Loucy (cell line): ENCODE measurements at regions not wholly inside any gene's neighbourhood (a gene's known extent, or its start where the extent isn't known, plus 50 kb on each side); places are given as distances from the start of the nearest gene placed in this dataset.

ENCODE experiments used
- H2AFZ ChIP-seq: fragments of 200-600 bp; sonication (generic); 2 replicates; pipeline ENCODE4 v1.6.0; 2016; ENCODE audit warnings: antibody characterized with exemption, mild to moderate bottlenecking, low read length, moderate library complexity
- H3F3A ChIP-seq: fragments of 200-600 bp; 2 replicates; pipeline ENCODE4 v1.6.0; 2016; ENCODE audit warnings: antibody characterized with exemption, low read depth, mild to moderate bottlenecking
- H3K27me3 ChIP-seq: fragments of 200-600 bp; sonication (generic); 2 replicates; pipeline ENCODE4 v1.6.1; 2014; ENCODE audit warnings: low read length, mild to moderate bottlenecking; ENCODE audit not compliant: insufficient read depth, poor library complexity, severe bottlenecking
- H3K36me3 ChIP-seq: fragments of 200-600 bp; sonication (generic); 2 replicates; pipeline ENCODE4 v1.6.1; 2016; ENCODE audit warnings: low read length; ENCODE audit not compliant: insufficient read depth
- H3K4me1 ChIP-seq: fragments of 200-600 bp; sonication (generic); 2 replicates; pipeline ENCODE4 v1.5.1; 2014; ENCODE audit warnings: low read length, mild to moderate bottlenecking; ENCODE audit not compliant: insufficient read depth, poor library complexity, severe bottlenecking
- H3K4me2 ChIP-seq: fragments of 200-600 bp; sonication (generic); 2 replicates; pipeline ENCODE4 v1.6.0; 2014; ENCODE audit warnings: antibody characterized with exemption, low read length, low read depth, mild to moderate bottlenecking; ENCODE audit not compliant: poor library complexity, severe bottlenecking
- H3K4me3 ChIP-seq: fragments of 200-600 bp; sonication (generic); 2 replicates; pipeline ENCODE4 v1.5.1; 2014; ENCODE audit warnings: low read length, mild to moderate bottlenecking, mixed read lengths; ENCODE audit not compliant: poor library complexity, severe bottlenecking
- H3K79me2 ChIP-seq: fragments of 200-600 bp; sonication (generic); 2 replicates; pipeline ENCODE4 v1.6.1; 2014; ENCODE audit warnings: low read length; ENCODE audit not compliant: insufficient read depth
- H3K9ac ChIP-seq: fragments of 200-600 bp; sonication (generic); 2 replicates; pipeline ENCODE4 v1.6.0; 2014; ENCODE audit warnings: mild to moderate bottlenecking, low read depth, low read length, moderate library complexity; ENCODE audit not compliant: poor library complexity, severe bottlenecking
- H3K9me2 ChIP-seq: fragments of 200-600 bp; sonication (generic); replicated peaks from 2 replicates; pipeline ENCODE4 v1.6.1; 2016; ENCODE audit warnings: low read depth, low read length, mixed read lengths
- H3K9me3 ChIP-seq: fragments of 200-600 bp; sonication (generic); 2 replicates; pipeline ENCODE4 v1.6.1; 2014; ENCODE audit warnings: mild to moderate bottlenecking, antibody characterized with exemption, low read length, low read depth; ENCODE audit not compliant: insufficient read depth
- H4K20me1 ChIP-seq: fragments of 200-600 bp; sonication (generic); 2 replicates; pipeline ENCODE4 v1.6.0; 2014; ENCODE audit warnings: antibody characterized with exemption, low read length, mild to moderate bottlenecking; ENCODE audit not compliant: insufficient read depth, poor library complexity, severe bottlenecking
- EZH2phosphoT487 ChIP-seq: fragments of 200-600 bp; IDR thresholded peaks from 2 replicates; pipeline ENCODE4 v1.6.1; 2018; ENCODE audit warnings: antibody characterized with exemption, mild to moderate bottlenecking, moderate library complexity, borderline replicate concordance
- TF ChIP-seq, protein P1 (sequence below): fragments of 200-600 bp; sonication (generic); conservative IDR thresholded peaks from 2 replicates; pipeline ENCODE4 v1.5.1; 2014; ENCODE audit warnings: mild to moderate bottlenecking, antibody characterized with exemption, low read length

DNA sequence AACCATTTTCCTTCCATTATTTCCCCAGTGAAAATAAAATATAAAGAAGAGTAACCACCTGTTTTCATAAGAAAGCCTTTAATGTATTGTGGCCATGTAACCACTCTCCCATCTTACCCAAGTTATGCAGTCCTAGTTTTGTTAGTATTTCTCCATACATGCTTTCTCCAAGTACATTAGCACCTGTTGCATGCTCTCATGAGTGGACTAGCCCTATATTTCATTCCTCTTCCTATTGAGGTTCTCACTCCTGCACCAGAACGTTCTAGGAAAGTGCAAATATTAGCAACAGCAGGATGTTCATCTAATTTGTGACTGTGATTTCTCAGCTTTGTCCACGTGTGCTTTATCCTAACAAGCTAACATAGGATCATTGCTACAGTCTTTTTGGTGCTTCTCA, 155.1 kb upstream of the NPVF start:
- no peak overlapping the region for H3K9ac ChIP-seq
- no peaks in the 10 kb centered on the region for H4K20me1 ChIP-seq
- no peak overlapping the region for H3K4me2 ChIP-seq
- H3K9me2 ChIP-seq, result no peaks in the 10 kb centered on the region
- no peaks in the 10 kb centered on the region for H3K36me3 ChIP-seq
- H3K4me3 ChIP-seq, result no peak overlapping the region
- H3K4me1 ChIP-seq, result no peaks in the 10 kb centered on the region
- TF ChIP-seq, protein P1, sequence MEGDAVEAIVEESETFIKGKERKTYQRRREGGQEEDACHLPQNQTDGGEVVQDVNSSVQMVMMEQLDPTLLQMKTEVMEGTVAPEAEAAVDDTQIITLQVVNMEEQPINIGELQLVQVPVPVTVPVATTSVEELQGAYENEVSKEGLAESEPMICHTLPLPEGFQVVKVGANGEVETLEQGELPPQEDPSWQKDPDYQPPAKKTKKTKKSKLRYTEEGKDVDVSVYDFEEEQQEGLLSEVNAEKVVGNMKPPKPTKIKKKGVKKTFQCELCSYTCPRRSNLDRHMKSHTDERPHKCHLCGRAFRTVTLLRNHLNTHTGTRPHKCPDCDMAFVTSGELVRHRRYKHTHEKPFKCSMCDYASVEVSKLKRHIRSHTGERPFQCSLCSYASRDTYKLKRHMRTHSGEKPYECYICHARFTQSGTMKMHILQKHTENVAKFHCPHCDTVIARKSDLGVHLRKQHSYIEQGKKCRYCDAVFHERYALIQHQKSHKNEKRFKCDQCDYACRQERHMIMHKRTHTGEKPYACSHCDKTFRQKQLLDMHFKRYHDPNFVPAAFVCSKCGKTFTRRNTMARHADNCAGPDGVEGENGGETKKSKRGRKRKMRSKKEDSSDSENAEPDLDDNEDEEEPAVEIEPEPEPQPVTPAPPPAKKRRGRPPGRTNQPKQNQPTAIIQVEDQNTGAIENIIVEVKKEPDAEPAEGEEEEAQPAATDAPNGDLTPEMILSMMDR, result no peak
- no peak for TF ChIP-seq EZH2phosphoT487
- no peaks in the 10 kb centered on the region for H3K9me3 ChIP-seq
- no peaks in the 10 kb centered on the region for H3K27me3 ChIP-seq
- no peaks in the 10 kb centered on the region for H3K79me2 ChIP-seq
- no peaks in the 10 kb centered on the region for H3F3A ChIP-seq
- H2AFZ ChIP-seq, result no peak overlapping the region

- TF ChIP-seq, protein P1, result no peak
- TF ChIP-seq EZH2phosphoT487, result no peak
- Histone ChIP-seq H3K27me3 (no peaks in the 10 kb centered on the region), H2AFZ (no peak overlapping the region), H3K4me1 (no peaks in the 10 kb centered on the region), H3K4me3 (no peak overlapping the region), H3K79me2 (no peaks in the 10 kb centered on the region), H4K20me1 (no peaks in the 10 kb centered on the region), H3K9ac (no peak overlapping the region), H3K4me2 (no peak overlapping the region), H3F3A (no peaks in the 10 kb centered on the region), H3K9me3 (no peaks in the 10 kb centered on the region), H3K36me3 (no peaks in the 10 kb centered on the region), H3K9me2 (no peaks in the 10 kb centered on the region)
Measured at GRCh38 chr7:25384788-25385505, 156.7 kb upstream of the NPVF start.

GRCh38 chr7:25385506-25386136, 157.3 kb upstream of the NPVF start:
- H3K36me3 ChIP-seq, result no peaks in the 10 kb centered on the region
- no peak overlapping the region for H3K4me2 ChIP-seq
- no peak overlapping the region for H3K4me3 ChIP-seq
- H3K9me2 ChIP-seq, result no peaks in the 10 kb centered on the region
- TF ChIP-seq, protein P1, result 0 out of 2 replicates have a peak, but pooled peaks have one; percentile 15
- no peak for TF ChIP-seq EZH2phosphoT487
- no peaks in the 10 kb centered on the region for H3K4me1 ChIP-seq
- H3K9ac ChIP-seq, result no peak overlapping the region
- no peak overlapping the region for H2AFZ ChIP-seq
- no peaks in the 10 kb centered on the region for H3F3A ChIP-seq
- no peaks in the 10 kb centered on the region for H4K20me1 ChIP-seq
- H3K27me3 ChIP-seq, result no peaks in the 10 kb centered on the region
- H3K9me3 ChIP-seq, result no peaks in the 10 kb centered on the region
- H3K79me2 ChIP-seq, result no peaks in the 10 kb centered on the region
